IMR-90 (cell line): ENCODE measurements at regions not wholly inside any gene's neighbourhood (a gene's known extent, or its start where the extent isn't known, plus 50 kb on each side); places are given as distances from the start of the nearest gene placed in this dataset.

Source experiments
- ATAC-seq: fragments of 200-7000 bp; cut with Tn5 transposase; 2 replicates; pipeline ENCODE4 v1.9.1; 2020; ENCODE audit warnings: low read depth, mild to moderate bottlenecking, moderate library complexity
- BruUV-seq: library from RNA; stranded (reverse); fragments of 400-500 nt; replicated peaks from 2 replicates; lab custom pipeline; 2021; lab: Mats Ljungman, UMichigan
- CTCF ChIA-PET: fragments of 300-600 bp; formaldehyde crosslinking; extraction: SDS; loops from one replicate; lab custom pipeline; 2021; ENCODE audit warnings: antibody characterized with exemption; lab: Yijun Ruan, JAX
- POLR2A ChIA-PET: fragments of 300-600 bp; sonication (Branson Sonifier 250); formaldehyde crosslinking; loops from one replicate; lab custom pipeline; 2022; ENCODE audit warnings: antibody characterized with exemption; ENCODE audit not compliant: unreplicated experiment; lab: Charles Lee
- DNase-seq: peaks from one replicate; pipeline ENCODE4 v3.0.0; 2013
- H2AFZ ChIP-seq: replicated peaks from 2 replicates; pipeline ENCODE3; 2013; ENCODE audit warnings: low read length, mild to moderate bottlenecking; ENCODE audit not compliant: poor library complexity
- H2AK5ac ChIP-seq: 2 replicates; pipeline ENCODE4 v1.6.1; 2013; ENCODE audit warnings: low read depth, low read length, inconsistent platforms
- H2AK9ac ChIP-seq: replicated peaks from 2 replicates; pipeline ENCODE3; 2013; ENCODE audit warnings: mild to moderate bottlenecking, low read depth, low read length, moderate library complexity; ENCODE audit not compliant: poor library complexity
- H2BK120ac ChIP-seq: 2 replicates; pipeline ENCODE4 v1.6.1; 2013; ENCODE audit warnings: low read depth, low read length, inconsistent platforms
- H2BK15ac ChIP-seq: 3 replicates; pipeline ENCODE4 v1.6.1; 2013; ENCODE audit warnings: low read depth, low read length, inconsistent platforms
- H2BK20ac ChIP-seq: 2 replicates; pipeline ENCODE4 v1.6.1; 2013; ENCODE audit warnings: low read depth, mild to moderate bottlenecking, inconsistent platforms, low read length, moderate library complexity
- H2BK5ac ChIP-seq: 2 replicates; pipeline ENCODE4 v1.6.1; 2013; ENCODE audit warnings: mild to moderate bottlenecking, low read depth, low read length, inconsistent platforms; ENCODE audit not compliant: poor library complexity, severe bottlenecking
- H3K14ac ChIP-seq: replicated peaks from 2 replicates; pipeline ENCODE4 v1.6.1; 2013; ENCODE audit warnings: low read depth, low read length, inconsistent platforms
- H3K18ac ChIP-seq: 2 replicates; pipeline ENCODE4 v1.6.1; 2013; ENCODE audit warnings: low read depth, low read length, control low read depth
- H3K23ac ChIP-seq: 2 replicates; pipeline ENCODE4 v1.6.1; 2013; ENCODE audit warnings: low read depth, low read length, inconsistent platforms
- H3K27ac ChIP-seq: 2 replicates; pipeline ENCODE4 v1.5.1; 2013; ENCODE audit warnings: mild to moderate bottlenecking, control low read depth, low read length; ENCODE audit not compliant: insufficient read depth
- H3K27me3 ChIP-seq: 2 replicates; pipeline ENCODE4 v1.6.1; 2013; ENCODE audit warnings: low read length; ENCODE audit not compliant: control insufficient read depth, insufficient read depth
- H3K36me3 ChIP-seq: 2 replicates; pipeline ENCODE4 v1.6.1; 2013; ENCODE audit warnings: low read length, mixed read lengths; ENCODE audit not compliant: control insufficient read depth, insufficient read depth
- H3K4ac ChIP-seq: 2 replicates; pipeline ENCODE4 v1.6.1; 2013; ENCODE audit warnings: low read depth, low read length, inconsistent platforms
- H3K4me1 ChIP-seq: 2 replicates; pipeline ENCODE4 v1.6.1; 2013; ENCODE audit warnings: low read length, mixed read lengths; ENCODE audit not compliant: control insufficient read depth, insufficient read depth
- H3K4me2 ChIP-seq: 2 replicates; pipeline ENCODE4 v1.6.1; 2013; ENCODE audit warnings: low read depth, mild to moderate bottlenecking, control low read depth, low read length, moderate library complexity
- H3K4me3 ChIP-seq: 2 replicates; pipeline ENCODE4 v1.5.1; 2013; ENCODE audit warnings: low read depth, mild to moderate bottlenecking, control low read depth, low read length, moderate library complexity; ENCODE audit not compliant: insufficient read depth
- H3K56ac ChIP-seq: 2 replicates; pipeline ENCODE4 v1.6.1; 2013; ENCODE audit warnings: low read length, inconsistent platforms; ENCODE audit not compliant: insufficient read depth; ENCODE audit errors: extremely low read depth
- H3K79me1 ChIP-seq, 2 experiments: 2 replicates each; pipeline ENCODE4 v1.6.1; 2013; ENCODE audit warnings: low read length in 2 of 2, inconsistent platforms in 1 of 2, low read depth in 1 of 2
- H3K9ac ChIP-seq: 2 replicates; pipeline ENCODE4 v1.6.1; 2013; ENCODE audit warnings: low read depth, low read length, control low read depth
- H3K9me1 ChIP-seq: 2 replicates; pipeline ENCODE4 v1.6.1; 2013; ENCODE audit warnings: low read length, inconsistent platforms; ENCODE audit not compliant: insufficient read depth
- H3K9me3 ChIP-seq: 2 replicates; pipeline ENCODE4 v1.6.1; 2013; ENCODE audit warnings: low read length; ENCODE audit not compliant: control insufficient read depth, insufficient read depth
- H4K20me1 ChIP-seq: 2 replicates; pipeline ENCODE4 v1.6.1; 2013; ENCODE audit warnings: low read length, inconsistent platforms; ENCODE audit not compliant: insufficient read depth
- H4K5ac ChIP-seq: 2 replicates; pipeline ENCODE4 v1.6.1; 2013; ENCODE audit warnings: mild to moderate bottlenecking, low read depth, low read length, control low read depth
- H4K8ac ChIP-seq, 2 experiments: 2 replicates each; pipeline ENCODE4 v1.6.1; 2013; ENCODE audit warnings: low read depth in 2 of 2, low read length in 2 of 2, control low read depth in 1 of 2, inconsistent platforms in 1 of 2
- H4K91ac ChIP-seq: 2 replicates; pipeline ENCODE4 v1.6.1; 2013; ENCODE audit warnings: low read depth, low read length, inconsistent platforms; ENCODE audit not compliant: insufficient read depth
- CEBPB ChIP-seq: IDR thresholded peaks from 2 replicates; pipeline ENCODE4 v1.6.1; 2012; ENCODE audit warnings: low read depth, low read length, improper control_type of control experiment
- NFE2L2 ChIP-seq: fragments of 150-350 bp; IDR thresholded peaks from 2 replicates; pipeline ENCODE4 v1.6.1; 2016; ENCODE audit warnings: low read depth, mild to moderate bottlenecking, low read length
- WGBS, 2 experiments: methylation state at CpG; one replicate each; pipeline versions ENCODE4 v1.1.5 to v1.1.7; 2013; ENCODE audit warnings: missing lambda C conversion rate in 2 of 2; ENCODE audit not compliant: insufficient read length in 1 of 2; ENCODE audit errors: extremely low coverage in 2 of 2; 5-methylcytosine and 5-hydroxymethylcytosine counted together
- dilution Hi-C: fragments of 300-500 bp; cut with HindIII; formaldehyde crosslinking; loops from one replicate; pipeline ENCODE4 v1.14.3; 2018; ENCODE audit warnings: low sequenced_read_pairs; ENCODE audit not compliant: unreplicated experiment
- in situ Hi-C: fragments of 300-500 bp; cut with MboI; formaldehyde crosslinking; loops from 3 replicates; pipeline ENCODE4 v1.14.3; 2019; ENCODE audit warnings: low sequenced_read_pairs, inconsistent platforms, mixed read lengths
- intact Hi-C: fragments of 100-400 bp; cut with micrococcal nuclease; formaldehyde crosslinking; loops from 2 replicates; pipeline ENCODE4 v1.10.0; 2022

DNA sequence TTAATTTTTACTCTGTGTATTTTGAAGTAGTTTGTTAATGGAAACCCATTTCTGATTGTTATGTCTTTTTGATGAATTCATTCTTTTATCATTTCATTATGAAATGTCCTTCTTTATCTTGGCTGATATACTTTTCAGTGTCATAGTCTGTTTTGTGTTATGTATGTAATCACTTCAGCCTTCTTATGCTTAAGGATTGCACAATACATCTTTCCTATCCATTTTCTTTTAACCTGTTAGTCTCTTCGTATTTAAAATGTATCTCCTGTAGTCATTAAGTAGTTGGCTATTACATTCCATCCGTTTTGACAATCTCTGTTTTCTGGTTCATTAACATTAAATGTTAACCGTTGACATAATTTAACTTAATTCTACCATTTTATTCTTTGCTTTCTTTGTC lies 344.6 kb upstream of the CTNND2 start:
- ATAC-seq: no peak
- H3K9me1 ChIP-seq: no peaks in the 10 kb centered on the region
- ChIA-PET CTCF (no interaction called here), POLR2A (no interaction called here)
- H2AFZ ChIP-seq: no peak overlapping the region
- H3K27me3 ChIP-seq: no peaks in the 10 kb centered on the region
- BruUV-seq: no TSS peak
- no peaks in the 10 kb centered on the region for H3K4me1 ChIP-seq
- TF ChIP-seq CEBPB (peak; percentile 76), NFE2L2 (no peak)
- no peak overlapping the region for H2BK20ac ChIP-seq
- no peak overlapping the region for H3K14ac ChIP-seq
- H2BK120ac ChIP-seq: no peak overlapping the region
- peaks cover 3% of the 10 kb centered on the region; the same call in 1 of the 2 replicates for H3K9me3 ChIP-seq
- H2AK9ac ChIP-seq: no peak overlapping the region
- no peak overlapping the region for H2BK15ac ChIP-seq
- no peak overlapping the region for H3K4me2 ChIP-seq
- no peak overlapping the region for H4K91ac ChIP-seq
- no peaks in the 10 kb centered on the region for H4K20me1 ChIP-seq
- H3K23ac ChIP-seq: no peak overlapping the region
- H3K4me3 ChIP-seq: no peak overlapping the region
- H4K5ac ChIP-seq: no peak overlapping the region
- H3K4ac ChIP-seq: no peak overlapping the region
- in situ Hi-C loops (no loop called here), intact Hi-C loops (no loop called here), dilution Hi-C loops (no loop called here)
- H3K56ac ChIP-seq: no peak overlapping the region
- no peak for DNase-seq
- H2BK5ac ChIP-seq: no peak overlapping the region
- no peak overlapping the region for H3K9ac ChIP-seq
- no peak overlapping the region for H2AK5ac ChIP-seq
- no peaks in the 10 kb centered on the region for H3K79me1 ChIP-seq
- H3K27ac ChIP-seq: no peak overlapping the region
- H4K8ac ChIP-seq: no peak overlapping the region
- H3K36me3 ChIP-seq: no peaks in the 10 kb centered on the region
- H3K18ac ChIP-seq: no peak overlapping the region
- WGBS, 2 experiments: no CpG with 5 or more reads among the region's 3 CpGs
